HG03108 (cell line): ENCODE measurements at regions not wholly inside any gene's neighbourhood (a gene's known extent, or its start where the extent isn't known, plus 50 kb on each side); places are given as distances from the start of the nearest gene placed in this dataset.

Experiments used
- ATAC-seq: cut with Tn5 transposase; IDR thresholded peaks from one replicate; pipeline ENCODE4 v1.9.1; 2021; ENCODE audit warnings: moderate library complexity; ENCODE audit not compliant: unreplicated experiment

- no peak for ATAC-seq
Observed at GRCh38 chr12:100675432-100675831, 101.9 kb downstream of the GAS2L3 start.

GRCh38 chr12:100681074-100681473, 107.6 kb downstream of the GAS2L3 start:
- ATAC-seq = no peak

- ATAC-seq = no peak
Observed at GRCh38 chr12:100682178-100682577, 108.7 kb downstream of the GAS2L3 start.

- no peak for ATAC-seq
Observed at GRCh38 chr12:100687686-100688085, 106.9 kb upstream of the ANO4 start.

GRCh38 chr12:100688451-100688864, 106.1 kb upstream of the ANO4 start:
- no peak for ATAC-seq

GRCh38 chr12:100692502-100692901, 102.1 kb upstream of the ANO4 start:
- ATAC-seq = no peak

- ATAC-seq = no peak
Observed at GRCh38 chr12:100698518-100698917, 96.1 kb upstream of the ANO4 start.

GRCh38 chr12:100699209-100699608, 95.4 kb upstream of the ANO4 start:
- no peak for ATAC-seq

- ATAC-seq = no peak
Observed at GRCh38 chr12:100703337-100703736, 91.2 kb upstream of the ANO4 start.

GRCh38 chr12:100703868-100704267, 90.7 kb upstream of the ANO4 start:
- ATAC-seq = no peak

GRCh38 chr12:100706033-100706432, 88.5 kb upstream of the ANO4 start:
- ATAC-seq = no peak

- ATAC-seq = no peak
Observed at GRCh38 chr12:100708591-100708990, 86.0 kb upstream of the ANO4 start.

- ATAC-seq = no peak
Observed at GRCh38 chr12:100715976-100716944, 78.3 kb upstream of the ANO4 start.

GRCh38 chr12:100716945-100717732, 77.4 kb upstream of the ANO4 start:
- no peak for ATAC-seq

- no peak for ATAC-seq
Observed at GRCh38 chr12:100717733-100718067, 76.9 kb upstream of the ANO4 start.

GRCh38 chr12:100718187-100718586, 76.4 kb upstream of the ANO4 start:
- ATAC-seq = no peak

GRCh38 chr12:100720016-100720654, 74.4 kb upstream of the ANO4 start:
- ATAC-seq = no peak

GRCh38 chr12:100721169-100721568, 73.4 kb upstream of the ANO4 start:
- no peak for ATAC-seq

- ATAC-seq = no peak
Observed at GRCh38 chr12:100724071-100724470, 70.5 kb upstream of the ANO4 start.

GRCh38 chr12:100733817-100734593, 60.6 kb upstream of the ANO4 start:
- peak; percentile 45 for ATAC-seq

GRCh38 chr12:100737168-100737567, 57.4 kb upstream of the ANO4 start:
- no peak for ATAC-seq
